SW480 (cell line): ENCODE measurements at regions not wholly inside any gene's neighbourhood (a gene's known extent, or its start where the extent isn't known, plus 50 kb on each side); places are given as distances from the start of the nearest gene placed in this dataset.

Experiments used
- DNase-seq: peaks from one replicate; pipeline ENCODE4 v3.0.0-alpha.2; 2016; ENCODE audit warnings: low spot score

GRCh38 chr1:13968361-13968760 is 268.4 kb downstream of the PRDM2 start:
- no peak for DNase-seq

- no peak for DNase-seq
Measured at GRCh38 chr1:13970631-13971247, 270.8 kb downstream of the PRDM2 start.

GRCh38 chr1:13976485-13976884 is 276.5 kb downstream of the PRDM2 start:
- DNase-seq = no peak

GRCh38 chr1:13981142-13981541 is 281.2 kb downstream of the PRDM2 start:
- DNase-seq = no peak

- no peak for DNase-seq
Measured at GRCh38 chr1:13983393-13983792, 283.4 kb downstream of the PRDM2 start.

GRCh38 chr1:13990939-13991338 is 291.0 kb downstream of the PRDM2 start:
- DNase-seq = peak; percentile 13

- no peak for DNase-seq
Measured at GRCh38 chr1:13992489-13993285, 292.7 kb downstream of the PRDM2 start.

- no peak for DNase-seq
Measured at GRCh38 chr1:13994386-13994785, 294.4 kb downstream of the PRDM2 start.

- DNase-seq = no peak
Measured at GRCh38 chr1:13996334-13996733, 296.3 kb downstream of the PRDM2 start.

- no peak for DNase-seq
Measured at GRCh38 chr1:14003552-14003951, 303.6 kb downstream of the PRDM2 start.

- DNase-seq = no peak
Measured at GRCh38 chr1:14009582-14009981, 309.6 kb downstream of the PRDM2 start.

GRCh38 chr1:14010476-14010875 is 310.5 kb downstream of the PRDM2 start:
- no peak for DNase-seq

- no peak for DNase-seq
Measured at GRCh38 chr1:14011132-14011531, 311.1 kb downstream of the PRDM2 start.

- DNase-seq = no peak
Measured at GRCh38 chr1:14011888-14012287, 311.9 kb downstream of the PRDM2 start.

- DNase-seq = no peak
Measured at GRCh38 chr1:14014929-14015328, 314.9 kb downstream of the PRDM2 start.

- no peak for DNase-seq
Measured at GRCh38 chr1:14015917-14016316, 315.9 kb downstream of the PRDM2 start.

- DNase-seq = no peak
Measured at GRCh38 chr1:14017531-14017961, 317.6 kb downstream of the PRDM2 start.

GRCh38 chr1:14019461-14019860 is 319.5 kb downstream of the PRDM2 start:
- DNase-seq = no peak

- DNase-seq = no peak
Measured at GRCh38 chr1:14020006-14020405, 320.0 kb downstream of the PRDM2 start.

- no peak for DNase-seq
Measured at GRCh38 chr1:14027099-14027498, 327.1 kb downstream of the PRDM2 start.

- no peak for DNase-seq
Measured at GRCh38 chr1:14031461-14031860, 331.5 kb downstream of the PRDM2 start.

GRCh38 chr1:14034506-14034905 is 334.5 kb downstream of the PRDM2 start:
- no peak for DNase-seq

- no peak for DNase-seq
Measured at GRCh38 chr1:14037101-14037847, 337.3 kb downstream of the PRDM2 start.
